ENCODE measurements at regions not wholly inside any gene's neighbourhood (a gene's known extent, or its start where the extent isn't known, plus 50 kb on each side); places are given as distances from the start of the nearest gene placed in this dataset.
A peak's percentile ranks its signal among the peaks of the same experiment; 100 is the strongest.

- DNase-seq, result no peak
- no peak overlapping the region for H3K27ac ChIP-seq (ENCODE audit: low read length, poor library complexity, severe bottlenecking)
- no peak overlapping the region for H3K4me2 ChIP-seq (ENCODE audit: low read length, poor library complexity, severe bottlenecking)
- H4K91ac ChIP-seq (ENCODE audit: low read length), result no peak overlapping the region
- no peak overlapping the region for H3K4me3 ChIP-seq (ENCODE audit: insufficient read depth in 1 of 2, low read depth in 1 of 2, low read length in 2 of 2)
- H3K4ac ChIP-seq (ENCODE audit: low read depth in 1 of 2, low read length in 2 of 2), result no peak overlapping the region
- over 99% methylated on average over 7 of the region's 7 CpGs for WGBS
- no peak overlapping the region for H3K23ac ChIP-seq (ENCODE audit: low read length in 2 of 2)
- H3K9ac ChIP-seq (ENCODE audit: low read length), result no peak overlapping the region
- no peaks in the 10 kb centered on the region for H3K4me1 ChIP-seq (ENCODE audit: control insufficient read depth, insufficient read depth, low read depth, low read length)
- no peak overlapping the region for H4K8ac ChIP-seq (ENCODE audit: low read length)
- H3K36me3 ChIP-seq (ENCODE audit: control insufficient read depth in 1 of 2, insufficient read depth in 2 of 2, low read depth in 1 of 2, low read length in 2 of 2), result peaks cover 0 to 14% of the 10 kb centered on the region in 2 experiments
- H3K9me3 ChIP-seq (ENCODE audit: control insufficient read depth, low read length), result no peaks in the 10 kb centered on the region
- H2AFZ ChIP-seq (ENCODE audit: low read depth, low read length), result no peak overlapping the region
- no peak overlapping the region for H3K18ac ChIP-seq (ENCODE audit: low read depth in 1 of 2, low read length in 2 of 2)
- H2BK120ac ChIP-seq (ENCODE audit: low read depth, low read length), result no peak overlapping the region
- H2BK12ac ChIP-seq (ENCODE audit: low read length in 2 of 2), result peak overlapping the region in 1 of 2 experiments; percentile 6
- no peak overlapping the region for H2BK15ac ChIP-seq (ENCODE audit: low read depth, poor library complexity, severe bottlenecking)
- H3K27me3 ChIP-seq (ENCODE audit: control insufficient read depth in 1 of 2, insufficient read depth in 1 of 2, low read length in 2 of 2), result no peaks in the 10 kb centered on the region
- H2AK5ac ChIP-seq (ENCODE audit: low read length, severe bottlenecking), result no peak overlapping the region
- peaks cover 5% of the 10 kb centered on the region for H3K79me1 ChIP-seq (replicated peaks; ENCODE audit: low read length, poor library complexity, severe bottlenecking)
- no peak overlapping the region for H3K14ac ChIP-seq (ENCODE audit: low read length in 2 of 2)
- H2BK5ac ChIP-seq (ENCODE audit: low read depth, low read length, poor library complexity, severe bottlenecking), result no peak overlapping the region
These were observed 194.3 kb downstream of the PALM2AKAP2 start for GRCh38 chr9:109974143-109974917.

GRCh38 chr9:109974918-109975276 lies 194.9 kb downstream of the PALM2AKAP2 start:
- no peak overlapping the region for H2BK5ac ChIP-seq (ENCODE audit: low read depth, low read length, poor library complexity, severe bottlenecking)
- H3K4me2 ChIP-seq (ENCODE audit: low read length, poor library complexity, severe bottlenecking), result no peak overlapping the region
- H2AK5ac ChIP-seq (ENCODE audit: low read length, severe bottlenecking), result no peak overlapping the region
- H2BK15ac ChIP-seq (ENCODE audit: low read depth, poor library complexity, severe bottlenecking), result no peak overlapping the region
- DNase-seq, result no peak
- H2BK12ac ChIP-seq (ENCODE audit: low read length in 2 of 2), result no peak overlapping the region
- no peak overlapping the region for H4K91ac ChIP-seq (ENCODE audit: low read length)
- peaks cover 6% of the 10 kb centered on the region for H3K79me1 ChIP-seq (replicated peaks; ENCODE audit: low read length, poor library complexity, severe bottlenecking)
- H3K4me1 ChIP-seq (ENCODE audit: control insufficient read depth, insufficient read depth, low read depth, low read length), result no peaks in the 10 kb centered on the region
- H3K23ac ChIP-seq (ENCODE audit: low read length in 2 of 2), result no peak overlapping the region
- H3K4ac ChIP-seq (ENCODE audit: low read depth in 1 of 2, low read length in 2 of 2), result no peak overlapping the region
- H3K9ac ChIP-seq (ENCODE audit: low read length), result no peak overlapping the region
- no peak overlapping the region for H2BK120ac ChIP-seq (ENCODE audit: low read depth, low read length)
- no peak overlapping the region for H3K27ac ChIP-seq (ENCODE audit: low read length, poor library complexity, severe bottlenecking)
- no peaks in the 10 kb centered on the region for H3K9me3 ChIP-seq (ENCODE audit: control insufficient read depth, low read length)
- WGBS, result 96% methylated on average over 2 of the region's 4 CpGs
- H2AFZ ChIP-seq (ENCODE audit: low read depth, low read length), result no peak overlapping the region
- H3K4me3 ChIP-seq (ENCODE audit: insufficient read depth in 1 of 2, low read depth in 1 of 2, low read length in 2 of 2), result no peak overlapping the region
- no peak overlapping the region for H4K8ac ChIP-seq (ENCODE audit: low read length)
- H3K14ac ChIP-seq (ENCODE audit: low read length in 2 of 2), result no peak overlapping the region
- peaks cover 0 to 14% of the 10 kb centered on the region in 2 experiments for H3K36me3 ChIP-seq (ENCODE audit: control insufficient read depth in 1 of 2, insufficient read depth in 2 of 2, low read depth in 1 of 2, low read length in 2 of 2)
- no peaks in the 10 kb centered on the region for H3K27me3 ChIP-seq (ENCODE audit: control insufficient read depth in 1 of 2, insufficient read depth in 1 of 2, low read length in 2 of 2)
- H3K18ac ChIP-seq (ENCODE audit: low read depth in 1 of 2, low read length in 2 of 2), result no peak overlapping the region

- Histone ChIP-seq H4K8ac (ENCODE audit: low read length) (no peak overlapping the region), H3K4me1 (ENCODE audit: control insufficient read depth, insufficient read depth, low read depth, low read length) (peaks cover 3% of the 10 kb centered on the region), H3K18ac (ENCODE audit: low read depth in 1 of 2, low read length in 2 of 2) (no peak overlapping the region), H3K36me3 (ENCODE audit: control insufficient read depth in 1 of 2, insufficient read depth in 2 of 2, low read depth in 1 of 2, low read length in 2 of 2) (peaks cover 0 to 14% of the 10 kb centered on the region in 2 experiments), H4K91ac (ENCODE audit: low read length) (no peak overlapping the region), H2BK120ac (ENCODE audit: low read depth, low read length) (no peak overlapping the region), H3K27ac (ENCODE audit: low read length, poor library complexity, severe bottlenecking) (no peak overlapping the region), H2AFZ (ENCODE audit: low read depth, low read length) (no peak overlapping the region), H3K27me3 (ENCODE audit: control insufficient read depth in 1 of 2, insufficient read depth in 1 of 2, low read length in 2 of 2) (no peaks in the 10 kb centered on the region), H3K79me1 (replicated peaks; ENCODE audit: low read length, poor library complexity, severe bottlenecking) (peaks cover 6% of the 10 kb centered on the region), H3K4me2 (ENCODE audit: low read length, poor library complexity, severe bottlenecking) (no peak overlapping the region), H2BK12ac (ENCODE audit: low read length in 2 of 2) (no peak overlapping the region), H3K4me3 (ENCODE audit: insufficient read depth in 1 of 2, low read depth in 1 of 2, low read length in 2 of 2) (no peak overlapping the region), H3K14ac (ENCODE audit: low read length in 2 of 2) (no peak overlapping the region), H3K23ac (ENCODE audit: low read length in 2 of 2) (no peak overlapping the region), H3K9ac (ENCODE audit: low read length) (no peak overlapping the region), H2BK5ac (ENCODE audit: low read depth, low read length, poor library complexity, severe bottlenecking) (no peak overlapping the region), H3K9me3 (ENCODE audit: control insufficient read depth, low read length) (no peaks in the 10 kb centered on the region), H2AK5ac (ENCODE audit: low read length, severe bottlenecking) (no peak overlapping the region), H3K4ac (ENCODE audit: low read depth in 1 of 2, low read length in 2 of 2) (no peak overlapping the region), H2BK15ac (ENCODE audit: low read depth, poor library complexity, severe bottlenecking) (no peak overlapping the region)
- DNase-seq, result no peak
- WGBS, result over 99% methylated on average over 4 of the region's 5 CpGs
These were observed 195.7 kb downstream of the PALM2AKAP2 start for GRCh38 chr9:109975574-109976295.

GRCh38 chr9:109976303-109976702 lies 196.3 kb downstream of the PALM2AKAP2 start:
- peaks cover 0 to 14% of the 10 kb centered on the region in 2 experiments for H3K36me3 ChIP-seq (ENCODE audit: control insufficient read depth in 1 of 2, insufficient read depth in 2 of 2, low read depth in 1 of 2, low read length in 2 of 2)
- no peak overlapping the region for H2AFZ ChIP-seq (ENCODE audit: low read depth, low read length)
- H3K27ac ChIP-seq (ENCODE audit: low read length, poor library complexity, severe bottlenecking), result no peak overlapping the region
- H4K8ac ChIP-seq (ENCODE audit: low read length), result no peak overlapping the region
- H3K27me3 ChIP-seq (ENCODE audit: control insufficient read depth in 1 of 2, insufficient read depth in 1 of 2, low read length in 2 of 2), result no peaks in the 10 kb centered on the region
- H4K91ac ChIP-seq (ENCODE audit: low read length), result no peak overlapping the region
- H2BK5ac ChIP-seq (ENCODE audit: low read depth, low read length, poor library complexity, severe bottlenecking), result no peak overlapping the region
- H3K4ac ChIP-seq (ENCODE audit: low read depth in 1 of 2, low read length in 2 of 2), result no peak overlapping the region
- H2BK120ac ChIP-seq (ENCODE audit: low read depth, low read length), result no peak overlapping the region
- H2BK12ac ChIP-seq (ENCODE audit: low read length in 2 of 2), result no peak overlapping the region
- peaks cover 6% of the 10 kb centered on the region for H3K79me1 ChIP-seq (replicated peaks; ENCODE audit: low read length, poor library complexity, severe bottlenecking)
- no peak overlapping the region for H3K9ac ChIP-seq (ENCODE audit: low read length)
- no peak overlapping the region for H2AK5ac ChIP-seq (ENCODE audit: low read length, severe bottlenecking)
- H3K18ac ChIP-seq (ENCODE audit: low read depth in 1 of 2, low read length in 2 of 2), result no peak overlapping the region
- no peak overlapping the region for H3K14ac ChIP-seq (ENCODE audit: low read length in 2 of 2)
- H3K4me3 ChIP-seq (ENCODE audit: insufficient read depth in 1 of 2, low read depth in 1 of 2, low read length in 2 of 2), result no peak overlapping the region
- H3K23ac ChIP-seq (ENCODE audit: low read length in 2 of 2), result no peak overlapping the region
- DNase-seq, result no peak
- no peak overlapping the region for H2BK15ac ChIP-seq (ENCODE audit: low read depth, poor library complexity, severe bottlenecking)
- no peaks in the 10 kb centered on the region for H3K9me3 ChIP-seq (ENCODE audit: control insufficient read depth, low read length)
- H3K4me2 ChIP-seq (ENCODE audit: low read length, poor library complexity, severe bottlenecking), result no peak overlapping the region
- H3K4me1 ChIP-seq (ENCODE audit: control insufficient read depth, insufficient read depth, low read depth, low read length), result peaks cover 6% of the 10 kb centered on the region
